Uterus (tissue), 2 donors: ENCODE measurements at regions not wholly inside any gene's neighbourhood (a gene's known extent, or its start where the extent isn't known, plus 50 kb on each side); places are given as distances from the start of the nearest gene placed in this dataset.

Source experiments
- CTCF ChIP-seq, 4 experiments: fragments of 200-600 bp in 2 of 4; fragments of 450-650 bp in 2 of 4; sonication (generic) in 2 of 4; IDR thresholded peaks; one replicate each; pipeline ENCODE4 v1.5.1; 2016 to 2019; ENCODE audit warnings: antibody characterized with exemption in 4 of 4, mild to moderate bottlenecking in 2 of 4, moderate library complexity in 1 of 4
- POLR2A ChIP-seq, 2 donors: fragments of 450-650 bp; IDR thresholded peaks; one replicate each; pipeline ENCODE4 v1.6.1; 2016; ENCODE audit warnings: antibody characterized with exemption in 2 of 2, mild to moderate bottlenecking in 1 of 2, moderate library complexity in 1 of 2

GRCh38 chr15:30816430-30816829 is 87.3 kb upstream of the FAN1 start:
- TF ChIP-seq CTCF (IDR thresholded peaks at IDR 0.05) (no peak), POLR2A (IDR thresholded peaks at IDR 0.05) (no peak)
